H1 (cell line): ENCODE measurements at regions not wholly inside any gene's neighbourhood (a gene's known extent, or its start where the extent isn't known, plus 50 kb on each side); places are given as distances from the start of the nearest gene placed in this dataset.

ENCODE experiments used
- ASH2L ChIP-seq: fragments of 200-600, 300-600 bp; sonication (generic); IDR thresholded peaks from one replicate; pipeline ENCODE4 v1.7.1; 2017; ENCODE audit warnings: low read length
- ATF3 ChIP-seq: IDR thresholded peaks from 2 replicates; pipeline ENCODE4 v1.6.1; 2011; ENCODE audit warnings: low read depth, mild to moderate bottlenecking, low read length; ENCODE audit not compliant: insufficient read depth
- BRCA1 ChIP-seq: IDR thresholded peaks from 2 replicates; pipeline ENCODE4 v1.6.1; 2012; ENCODE audit warnings: low read depth, low read length, improper control_type of control experiment
- CHD7 ChIP-seq: fragments of 300-600 bp; sonication (generic); IDR thresholded peaks from 2 replicates; pipeline ENCODE4 v1.7.1; 2012; ENCODE audit warnings: low read length, moderate library complexity, mild to moderate bottlenecking, inconsistent platforms; ENCODE audit not compliant: insufficient replicate concordance
- HDAC6 ChIP-seq: IDR thresholded peaks from one replicate; pipeline ENCODE4 v1.7.1; 2012; ENCODE audit warnings: low read depth, mild to moderate bottlenecking, inconsistent platforms, low read length, moderate library complexity
- MAFK ChIP-seq: IDR thresholded peaks from 2 replicates; pipeline ENCODE4 v1.6.1; 2012; ENCODE audit warnings: low read depth, mild to moderate bottlenecking, improper control_type of control experiment, low read length
- PHF8 ChIP-seq: fragments of 200-600 bp; sonication (generic); conservative IDR thresholded peaks from 2 replicates; pipeline ENCODE4 v1.7.1; 2012; ENCODE audit warnings: low read depth, mild to moderate bottlenecking, inconsistent platforms, low read length, moderate library complexity
- POLR2A ChIP-seq, 2 experiments: IDR thresholded peaks; 1 replicate in 1 of 2; 2 replicates in 1 of 2; pipeline ENCODE4 v1.6.1; 2011; ENCODE audit warnings: low read depth in 2 of 2, low read length in 2 of 2, mild to moderate bottlenecking in 2 of 2; ENCODE audit errors: control extremely low read depth in 1 of 2
- RNF2 ChIP-seq: fragments of 200-900, 300-1000 bp; sonication (generic); IDR thresholded peaks from 2 replicates; pipeline ENCODE4 v1.7.1; 2016; ENCODE audit warnings: borderline replicate concordance, low read depth, mild to moderate bottlenecking, antibody characterized with exemption, low read length; ENCODE audit not compliant: poor library complexity, severe bottlenecking; ENCODE audit errors: missing control alignments
- SAP30 ChIP-seq: fragments of 300-600 bp; sonication (generic); IDR thresholded peaks from 2 replicates; pipeline ENCODE4 v1.7.1; 2012; ENCODE audit warnings: low read length, moderate library complexity, mild to moderate bottlenecking, inconsistent platforms; ENCODE audit not compliant: insufficient read depth, insufficient replicate concordance
- TAF7 ChIP-seq: optimal IDR thresholded peaks from 2 replicates; pipeline ENCODE3; 2011; ENCODE audit warnings: low read depth, mild to moderate bottlenecking, inconsistent platforms, low read length, moderate library complexity, borderline replicate concordance

- no peak for TF ChIP-seq CHD7
- TF ChIP-seq PHF8: no peak
- TF ChIP-seq ASH2L: no peak
- TF ChIP-seq SAP30: no peak
- TF ChIP-seq POLR2A (IDR thresholded peaks at IDR 0.05; ENCODE audit: control extremely low read depth in 1 of 2, low read depth in 2 of 2, low read length in 2 of 2): no peak
- TF ChIP-seq RNF2: no peak
- TF ChIP-seq MAFK: no peak
- no peak for TF ChIP-seq ATF3
- no peak for TF ChIP-seq TAF7
- TF ChIP-seq BRCA1: no peak
- TF ChIP-seq HDAC6: no peak
Observed at GRCh38 chr6:11357285-11357684, 124.8 kb upstream of the NEDD9 start (continued).
